ENCODE measurements at regions not wholly inside any gene's neighbourhood (a gene's known extent, or its start where the extent isn't known, plus 50 kb on each side); places are given as distances from the start of the nearest gene placed in this dataset.
"Not testable (repeated sequence)": the region's sequence is repeated elsewhere in the genome, so short reads cannot be mapped to it uniquely, and the experiment has no call there.

DNA sequence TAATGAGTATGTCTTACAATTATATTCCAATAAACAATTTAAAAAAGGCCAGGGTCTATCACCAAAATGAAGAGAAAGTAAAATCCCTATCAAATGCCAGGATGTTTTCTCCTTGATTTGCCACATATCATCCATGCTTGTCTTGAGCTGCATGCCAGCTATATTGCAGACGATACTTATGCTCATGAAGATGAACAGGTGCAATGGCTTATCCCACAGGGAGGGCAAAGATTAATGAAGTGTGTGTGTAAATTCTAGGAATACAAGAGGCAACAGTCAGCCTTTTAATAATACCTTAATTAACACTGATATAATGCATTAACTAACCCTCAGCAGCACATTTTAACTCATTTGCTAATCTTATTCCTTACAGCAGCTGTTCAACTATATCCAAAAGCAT, 850.5 kb downstream of the KCNA4 start:
- no peak for DNase-seq (ENCODE audit: low read depth in 2 of 2)

GRCh38 chr11:29163231-29163630, 853.6 kb downstream of the KCNA4 start:
- DNase-seq (ENCODE audit: low read depth in 2 of 2), result no peak

DNA sequence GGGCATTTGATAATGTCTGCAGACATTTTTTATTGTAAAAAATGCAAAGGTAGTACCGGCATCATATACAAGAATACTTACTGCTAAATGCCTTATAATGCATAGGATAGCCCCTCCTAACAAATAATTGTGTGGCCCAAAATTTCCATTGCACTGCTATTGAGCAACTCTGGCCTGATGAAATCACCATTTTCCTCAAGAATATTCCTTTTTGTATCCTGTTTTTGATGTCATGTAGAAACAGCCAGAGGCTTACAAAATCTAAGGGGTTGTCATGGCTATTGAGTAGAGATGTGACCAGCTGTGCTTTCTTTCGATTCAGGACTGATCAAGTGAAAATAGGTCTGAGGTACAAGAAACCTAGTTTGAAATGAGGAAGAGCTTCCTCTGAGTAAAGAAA, 854.3 kb downstream of the KCNA4 start:
- no peak for DNase-seq (ENCODE audit: low read depth in 2 of 2)

DNA sequence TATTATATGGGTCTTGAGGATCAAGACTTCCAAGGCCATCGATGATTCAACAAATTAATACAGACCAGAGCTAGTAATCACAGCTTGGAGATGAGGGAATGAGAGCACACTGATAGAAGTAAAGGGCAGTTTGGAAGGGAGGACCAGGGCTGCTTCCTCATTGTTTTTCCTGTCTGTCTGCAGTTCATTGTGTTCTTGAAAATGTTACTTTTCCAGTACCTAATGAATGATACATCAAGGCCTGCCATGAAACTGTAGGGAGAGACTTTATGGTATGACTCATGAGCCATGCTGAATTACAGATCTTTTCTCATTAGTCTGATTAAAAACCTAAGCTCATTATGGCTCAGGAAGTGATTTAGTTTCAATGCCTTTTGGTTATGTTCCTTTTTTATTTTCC, 855.6 kb downstream of the KCNA4 start:
- DNase-seq (ENCODE audit: low read depth in 2 of 2), result no peak

DNA sequence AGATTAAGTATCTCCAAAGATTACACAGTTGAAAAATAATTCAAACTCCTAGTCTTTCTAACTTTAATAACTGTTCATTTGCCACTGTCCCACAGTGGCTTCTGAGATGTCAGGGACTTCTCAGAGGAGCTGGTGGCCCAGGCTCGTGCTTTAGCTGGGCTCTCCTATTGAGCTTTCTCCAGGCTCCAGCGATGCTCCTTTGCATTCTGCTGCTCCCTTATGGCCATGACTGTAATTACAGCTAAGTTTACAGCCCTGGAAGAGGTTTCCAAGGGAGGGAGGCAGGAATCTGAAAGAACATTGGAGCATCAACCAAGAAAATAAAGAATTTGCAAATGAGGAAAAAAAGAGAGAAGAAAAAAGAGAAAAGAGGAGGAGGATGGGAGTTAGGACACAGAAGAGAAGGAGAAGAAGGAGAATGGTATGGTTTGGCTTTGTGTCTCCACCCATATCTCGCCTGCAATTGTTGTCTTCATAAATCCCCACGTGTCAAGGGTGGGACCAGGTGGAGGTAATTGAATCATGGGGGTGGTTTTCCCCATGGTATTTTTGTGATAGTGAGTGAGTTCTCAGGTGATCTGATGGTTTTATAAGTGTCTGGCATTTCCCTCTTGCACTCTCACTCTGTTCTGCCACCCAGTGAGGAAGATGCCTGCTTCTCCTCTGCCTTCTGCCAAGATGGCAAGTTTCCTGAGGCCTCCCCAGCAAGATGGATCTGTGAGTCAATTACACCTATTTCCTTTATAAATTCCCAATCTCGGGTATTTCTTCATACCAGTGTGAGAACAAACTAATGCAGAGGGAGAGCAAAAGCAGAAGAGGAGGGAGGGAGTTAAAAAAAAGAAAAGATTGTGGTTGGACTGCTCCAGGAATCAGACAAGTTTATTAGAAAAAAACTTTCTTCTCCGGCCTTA, 857.0 kb downstream of the KCNA4 start:
- peak; percentile 53 to 61 for DNase-seq (ENCODE audit: low read depth in 2 of 2)

DNA sequence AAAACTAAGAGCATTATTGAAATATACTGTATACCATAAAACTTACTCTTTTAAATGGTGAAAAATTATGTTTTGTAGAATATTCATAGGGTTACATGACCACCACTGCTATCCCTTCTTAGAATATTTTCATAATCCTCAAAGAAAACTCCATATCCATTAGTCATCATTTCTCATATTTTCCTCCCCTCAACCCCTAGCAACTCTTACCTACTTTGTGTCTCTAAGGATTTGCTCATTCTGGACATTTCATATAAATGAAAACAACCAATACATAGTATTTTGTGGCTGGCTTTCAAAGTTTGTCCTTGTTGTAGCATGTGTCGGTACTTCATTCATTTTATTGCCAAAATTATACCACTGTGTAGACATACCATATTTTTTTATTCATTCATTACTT, 863.8 kb downstream of the KCNA4 start:
- DNase-seq (ENCODE audit: low read depth in 2 of 2), result no peak

DNA sequence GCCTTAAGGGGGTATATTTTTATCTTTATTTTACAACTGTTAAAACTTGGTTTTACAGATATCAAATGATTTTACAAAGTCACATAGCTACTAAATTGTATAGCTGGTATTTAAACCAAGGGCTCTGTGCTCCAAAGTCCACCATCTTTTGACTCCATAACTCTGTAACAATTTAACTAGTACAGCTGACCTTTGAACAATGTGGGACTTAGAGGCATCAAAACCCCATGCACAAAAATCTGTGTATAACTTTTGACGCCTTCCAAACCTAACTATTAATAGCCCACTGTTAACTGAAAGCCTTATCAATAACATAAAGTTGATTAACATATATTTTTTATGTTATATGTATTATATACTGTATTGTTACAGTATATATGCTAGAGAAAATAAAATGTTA, 874.3 kb downstream of the KCNA4 start:
- DNase-seq (ENCODE audit: low read depth in 2 of 2), result not testable (repeated sequence)

- peak in 1 of 2 experiments; percentile 26 for DNase-seq (ENCODE audit: low read depth in 2 of 2)
Measured at GRCh38 chr11:29135504-29135903, 881.3 kb downstream of the KCNA4 start.

GRCh38 chr11:29131055-29131454, 885.8 kb downstream of the KCNA4 start:
- DNase-seq (ENCODE audit: low read depth in 2 of 2), result no peak

DNA sequence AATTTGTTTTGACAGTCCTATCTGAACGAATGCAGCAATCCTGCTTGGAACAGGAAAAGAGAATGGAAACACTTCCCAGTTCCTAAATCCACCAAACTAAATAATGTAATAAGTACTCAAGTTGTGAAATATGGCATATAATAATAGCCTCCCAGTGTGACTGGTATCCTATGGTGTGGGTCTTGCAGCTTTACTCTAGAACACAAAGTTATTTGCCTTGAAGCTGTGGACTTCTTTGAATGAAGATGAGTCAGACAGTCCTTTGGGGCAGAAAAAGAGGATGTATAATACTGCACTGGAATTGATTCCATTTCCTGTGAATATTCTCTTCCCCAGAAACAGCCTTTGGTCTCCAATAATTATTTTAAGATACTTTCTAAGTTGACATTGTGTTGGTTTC, 887.0 kb downstream of the KCNA4 start:
- DNase-seq (ENCODE audit: low read depth in 2 of 2), result peak in 1 of 2 experiments; percentile 24

DNA sequence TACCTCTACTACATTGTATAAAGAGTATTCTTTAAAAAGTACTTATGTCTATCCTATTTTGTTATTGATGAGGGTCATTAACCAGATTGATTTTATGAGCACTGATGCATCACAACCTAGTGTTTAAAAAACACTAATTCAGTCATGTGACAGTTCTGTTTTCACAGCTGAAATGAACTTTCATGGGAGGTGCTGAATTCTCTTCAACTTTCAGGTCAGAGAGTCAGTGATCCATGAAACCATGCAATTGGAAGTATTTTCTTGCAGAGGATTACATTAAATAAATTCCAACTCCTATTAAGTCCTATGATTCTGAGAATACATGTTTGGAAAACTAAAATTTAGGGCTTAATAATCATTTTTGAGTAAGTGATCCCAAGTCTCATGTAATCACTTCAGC, 889.4 kb downstream of the KCNA4 start:
- no peak for DNase-seq (ENCODE audit: low read depth in 2 of 2)

DNA sequence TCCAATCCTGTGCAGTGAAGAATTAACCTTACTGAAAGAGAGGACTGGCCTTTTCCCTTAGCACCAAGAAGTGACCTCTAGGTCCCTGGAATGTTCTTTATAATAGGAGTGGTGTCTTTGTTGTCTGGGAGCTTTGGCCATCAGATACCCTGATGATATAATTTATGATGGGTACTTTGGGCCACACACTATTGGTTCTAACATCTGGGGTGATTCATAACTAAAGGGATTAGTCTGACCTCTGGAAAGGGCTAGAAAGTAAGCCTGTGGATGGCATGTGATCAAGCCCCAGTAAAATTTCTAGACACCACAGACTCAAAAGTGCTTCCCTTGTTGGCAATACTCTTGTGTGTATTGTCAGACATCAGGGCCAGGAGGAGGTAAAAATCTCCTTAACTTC, 891.2 kb downstream of the KCNA4 start:
- no peak for DNase-seq (ENCODE audit: low read depth in 2 of 2)

DNA sequence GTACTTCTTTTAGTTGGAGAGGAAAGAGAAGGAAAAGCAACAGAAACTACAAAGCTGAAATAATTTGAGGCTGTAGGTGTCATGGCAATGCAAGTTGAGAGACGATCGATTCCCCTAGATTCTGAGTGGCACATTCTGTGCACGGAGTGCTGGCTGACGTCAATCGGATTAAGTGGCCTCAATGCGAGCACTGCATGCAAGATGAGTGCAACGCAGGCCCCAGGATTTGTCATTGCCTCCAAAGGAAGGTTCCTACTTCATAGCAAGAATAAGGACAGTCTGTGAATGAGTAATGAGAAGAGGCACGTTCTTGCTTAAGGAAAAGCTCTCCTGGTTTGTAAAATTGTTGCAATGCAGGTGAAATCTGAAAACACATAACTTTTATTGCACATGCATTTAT, 892.4 kb downstream of the KCNA4 start:
- no peak for DNase-seq (ENCODE audit: low read depth in 2 of 2)

DNA sequence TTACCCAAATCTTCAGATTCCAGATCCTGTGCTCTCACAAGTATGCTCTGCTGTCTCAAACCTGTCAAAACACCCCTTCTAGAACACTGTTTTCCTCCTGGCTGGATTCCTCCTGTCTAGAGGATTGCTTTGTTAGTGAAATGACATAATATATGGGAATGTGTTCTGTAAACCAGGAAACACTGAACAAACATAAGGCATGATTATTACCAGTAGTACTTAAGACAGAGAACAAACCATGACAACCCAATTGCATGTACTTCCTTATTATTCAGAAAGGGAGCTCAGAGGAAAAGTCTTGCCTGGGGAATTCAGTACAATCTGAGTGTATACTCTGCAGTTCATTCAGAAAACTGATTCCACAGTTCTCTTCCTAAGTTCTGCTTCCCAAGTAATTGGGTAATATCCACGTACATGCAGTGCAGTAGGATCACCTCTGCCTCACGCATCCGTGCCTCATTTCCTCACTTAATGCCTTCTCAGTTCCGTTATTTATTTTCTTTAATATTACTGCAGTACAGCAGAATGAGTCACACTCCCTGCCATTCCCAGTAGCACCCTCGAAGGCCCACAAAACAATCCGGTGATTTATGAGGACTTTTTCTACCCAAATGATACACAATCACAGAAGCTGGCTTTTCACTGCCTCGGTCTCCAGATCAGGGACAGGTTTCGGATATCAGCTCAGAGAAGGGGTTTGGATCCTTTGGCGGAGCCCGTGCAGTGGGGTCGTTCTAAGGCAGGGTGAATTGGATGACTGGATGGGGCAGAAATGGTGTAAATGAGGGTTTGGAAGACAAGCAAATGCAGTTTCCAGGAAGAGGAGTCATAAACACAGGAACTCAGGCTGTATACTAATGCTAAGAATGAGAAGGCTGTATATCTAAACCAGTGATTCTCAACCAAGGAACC, 896.9 kb downstream of the KCNA4 start:
- DNase-seq (ENCODE audit: low read depth in 2 of 2), result peak; percentile 55 to 60

DNA sequence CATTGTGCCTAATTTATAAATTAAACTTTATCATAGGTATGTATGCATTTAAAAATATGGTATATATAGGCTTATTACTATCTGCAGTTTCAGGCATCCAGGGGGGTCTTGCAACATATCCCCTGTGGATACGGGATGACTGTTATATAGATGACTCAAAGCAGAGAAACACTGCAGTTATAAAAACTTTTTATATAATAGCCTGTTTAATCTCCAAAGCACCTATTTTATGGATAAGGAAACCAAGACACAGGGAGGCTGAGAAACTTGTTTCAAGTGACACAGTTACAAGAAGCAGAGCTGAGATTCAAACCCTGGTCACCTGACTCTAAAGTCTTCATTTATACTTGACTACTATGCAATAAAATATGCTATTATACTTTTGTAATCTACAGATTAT, 897.7 kb downstream of the KCNA4 start:
- DNase-seq (ENCODE audit: low read depth in 2 of 2), result peak in 1 of 2 experiments; percentile 32

- DNase-seq (ENCODE audit: low read depth in 2 of 2), result no peak
Measured at GRCh38 chr11:29100967-29101366, 915.9 kb downstream of the KCNA4 start.

- no peak for DNase-seq (ENCODE audit: low read depth in 2 of 2)
Measured at GRCh38 chr11:29095821-29096220, 921.0 kb downstream of the KCNA4 start.

DNA sequence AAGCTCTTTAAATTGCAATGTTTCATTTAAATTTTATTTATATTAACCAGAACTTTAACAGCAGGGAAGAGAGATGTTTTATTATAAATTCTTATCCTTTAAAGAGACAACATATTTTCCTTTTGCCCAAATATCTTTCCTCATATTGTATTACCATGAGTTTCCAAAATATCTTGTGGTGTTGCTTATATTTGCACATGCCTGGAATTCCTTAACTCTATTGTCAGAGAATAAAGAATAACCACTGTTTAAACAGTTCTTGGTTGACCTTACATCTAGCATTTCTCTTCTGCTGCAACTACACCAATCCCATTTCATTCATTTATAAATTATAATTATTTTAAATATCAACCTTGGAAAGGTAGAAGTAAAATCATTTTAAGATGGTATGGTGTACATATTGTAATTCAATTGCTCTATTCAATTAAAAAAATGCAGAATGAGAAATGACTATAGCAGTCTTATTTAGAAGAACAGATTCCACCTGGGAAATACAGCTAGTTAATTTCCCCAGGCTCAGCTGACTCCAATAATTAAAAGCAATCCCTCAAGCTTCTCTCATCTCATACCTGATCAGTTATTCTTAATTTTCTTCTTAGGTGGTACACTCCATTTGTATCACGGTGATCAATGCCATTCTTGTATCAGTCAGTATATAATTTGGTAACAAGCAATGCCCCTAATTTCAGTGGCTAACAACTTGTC, 923.3 kb downstream of the KCNA4 start:
- DNase-seq (ENCODE audit: low read depth in 2 of 2), result peak; percentile 42 to 49

DNA sequence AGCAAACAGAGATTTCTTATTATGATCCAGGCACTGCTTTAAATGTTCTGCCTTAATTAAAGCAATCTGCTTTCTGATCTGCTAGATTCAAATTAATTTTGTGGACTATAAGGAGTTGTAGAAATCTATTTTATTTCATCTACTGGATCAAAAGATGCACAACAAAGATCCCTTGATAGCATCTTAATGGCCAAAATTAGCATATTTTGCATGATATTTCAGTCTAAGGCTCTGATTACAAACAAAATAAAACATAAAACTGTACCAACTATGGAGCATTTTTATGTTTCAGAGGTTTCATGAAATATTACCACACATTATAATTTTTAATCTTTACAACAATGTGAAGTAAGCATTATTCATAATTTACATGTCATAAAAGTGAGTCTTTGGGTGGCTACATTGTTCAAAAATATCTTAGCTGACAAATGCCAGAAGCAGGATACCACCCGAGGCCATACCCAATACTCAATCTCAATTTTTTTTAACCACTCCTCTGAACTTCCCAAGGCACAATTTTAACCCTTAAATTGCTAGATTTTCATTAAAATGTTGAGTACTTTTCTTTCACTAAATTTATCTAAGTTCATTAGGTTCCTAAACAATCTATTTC, 929.5 kb downstream of the KCNA4 start:
- no peak for DNase-seq (ENCODE audit: low read depth in 2 of 2)

GRCh38 chr11:29075726-29076125, 941.1 kb downstream of the KCNA4 start:
- no peak for DNase-seq (ENCODE audit: low read depth in 2 of 2)

DNA sequence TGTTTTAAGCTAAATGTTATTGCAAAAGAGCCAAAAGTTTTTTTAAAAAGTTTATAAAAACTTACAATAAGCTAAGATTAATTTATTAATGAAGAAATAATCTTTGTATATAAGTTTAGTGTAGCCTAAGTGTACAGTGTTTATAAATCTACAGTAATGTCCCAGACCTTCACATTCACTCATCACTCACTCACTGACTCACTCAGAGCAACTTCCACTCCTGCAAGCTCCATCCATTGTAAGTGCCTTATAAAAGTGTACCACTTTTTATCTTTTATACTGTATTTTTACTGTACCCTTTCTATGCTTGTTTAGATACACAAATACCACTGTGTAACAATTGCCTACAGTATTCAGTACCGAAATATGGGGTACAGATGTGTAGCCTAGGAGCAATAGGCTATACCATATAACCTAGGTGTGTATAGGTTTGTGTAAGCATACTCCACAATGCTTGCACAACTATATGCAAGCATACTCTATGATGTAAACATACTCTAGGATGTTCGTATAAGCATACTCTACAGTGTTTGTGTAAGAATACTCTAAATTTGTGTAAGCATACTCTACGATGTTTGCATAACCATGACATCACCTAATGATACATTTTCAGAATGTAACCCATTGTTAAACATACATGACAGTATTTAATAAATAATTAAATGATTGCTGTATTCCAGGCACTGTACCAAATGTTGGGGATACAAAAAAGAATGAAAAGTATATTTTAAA, 953.0 kb downstream of the KCNA4 start:
- no peak for DNase-seq (ENCODE audit: low read depth in 2 of 2)

Data from fibroblast of skin of left quadriceps (primary cell).